ENCODE measurements at regions not wholly inside any gene's neighbourhood (a gene's known extent, or its start where the extent isn't known, plus 50 kb on each side); places are given as distances from the start of the nearest gene placed in this dataset.
"Not testable (repeated sequence)": the region's sequence is repeated elsewhere in the genome, so short reads cannot be mapped to it uniquely, and the experiment has no call there.

- DNase-seq = no peak
Observed at GRCh38 chr5:124050120-124050770, 538.3 kb downstream of the CSNK1G3 start.

DNA sequence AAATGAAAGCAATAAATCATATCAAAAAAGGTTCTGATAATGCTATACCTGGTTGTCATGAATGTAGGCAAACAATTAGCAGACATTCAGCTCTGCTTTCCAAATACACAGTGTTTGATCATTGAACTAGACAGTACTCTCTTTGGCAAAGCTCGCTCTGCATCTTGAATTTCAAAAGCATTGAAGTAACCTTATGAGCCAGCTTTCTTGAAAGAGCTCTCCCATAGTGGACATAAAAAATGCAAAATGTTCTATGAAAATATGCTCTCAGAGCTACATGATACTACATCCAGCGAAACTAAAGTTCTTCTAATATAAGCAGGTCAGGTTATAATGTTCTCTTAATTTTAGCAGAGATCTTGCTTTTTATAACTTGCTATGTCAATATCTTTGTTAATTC is 533.4 kb downstream of the CSNK1G3 start:
- DNase-seq = no peak

DNA sequence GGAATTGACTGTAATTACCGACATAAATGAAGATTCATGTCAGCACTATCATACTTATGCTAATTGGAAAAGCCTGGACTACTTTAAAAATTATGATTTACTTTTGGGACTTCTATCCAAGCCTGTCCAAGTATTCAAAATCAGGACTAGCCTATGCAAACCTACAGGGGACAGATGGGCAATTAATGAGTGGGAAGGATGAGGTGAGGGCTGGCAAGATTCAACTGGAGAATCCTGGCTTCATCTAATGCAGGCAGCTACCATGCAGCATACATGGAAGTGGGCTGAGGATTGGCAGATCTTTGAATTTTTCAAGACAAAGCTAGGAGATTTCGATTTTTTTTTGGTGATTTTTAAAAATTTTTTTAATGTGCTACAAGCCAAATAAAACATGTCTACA is 532.6 kb downstream of the CSNK1G3 start:
- DNase-seq = no peak

- DNase-seq = peak in 1 of 2 donors; percentile 7
Observed at GRCh38 chr5:124043456-124043855, 531.5 kb downstream of the CSNK1G3 start.

DNA sequence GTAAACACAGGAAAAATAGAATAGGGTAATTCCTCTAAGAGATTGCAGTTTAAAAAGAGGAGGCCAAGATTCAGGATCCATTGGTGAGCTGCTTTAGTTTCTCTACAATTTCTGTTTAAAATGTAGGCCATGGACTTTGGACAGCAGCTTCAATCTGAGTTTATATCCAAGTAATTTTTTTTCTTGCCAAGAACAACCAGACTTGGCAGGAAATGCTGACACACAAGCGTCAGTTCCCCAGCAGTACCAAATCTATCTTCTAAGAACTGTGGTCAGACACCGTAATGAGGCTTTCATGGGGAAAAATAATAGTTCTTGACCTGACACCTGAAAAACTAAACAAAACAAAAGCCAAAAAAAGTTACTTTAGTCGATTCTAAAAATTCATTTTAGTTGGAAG is 528.8 kb downstream of the CSNK1G3 start:
- no peak for DNase-seq

- DNase-seq = no peak
Observed at GRCh38 chr5:124039410-124039809, 527.4 kb downstream of the CSNK1G3 start.

GRCh38 chr5:124036786-124037185 is 524.8 kb downstream of the CSNK1G3 start:
- no peak for DNase-seq

DNA sequence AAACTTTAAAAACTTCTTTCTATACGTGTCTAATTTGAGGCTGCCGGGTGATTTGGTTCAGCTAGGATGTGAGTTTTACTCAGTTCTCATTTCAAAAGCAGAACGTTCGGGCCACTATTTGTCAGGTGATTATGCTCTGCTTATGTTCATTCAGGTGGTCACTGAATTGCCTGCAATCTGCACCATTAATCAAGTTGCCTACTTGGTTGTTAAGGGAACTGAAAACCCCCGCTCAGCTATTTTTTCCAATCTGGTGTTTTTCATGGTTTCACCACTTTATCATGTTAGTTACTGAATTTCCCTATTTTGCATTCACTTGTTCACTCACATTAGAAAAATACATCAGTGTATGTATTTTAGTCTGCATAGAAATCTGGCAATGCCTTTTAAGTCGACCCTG is 523.0 kb downstream of the CSNK1G3 start:
- no peak for DNase-seq

GRCh38 chr5:124034083-124034700 is 522.2 kb downstream of the CSNK1G3 start:
- no peak for DNase-seq

- no peak for DNase-seq
Observed at GRCh38 chr5:124030043-124030491, 518.1 kb downstream of the CSNK1G3 start.

DNA sequence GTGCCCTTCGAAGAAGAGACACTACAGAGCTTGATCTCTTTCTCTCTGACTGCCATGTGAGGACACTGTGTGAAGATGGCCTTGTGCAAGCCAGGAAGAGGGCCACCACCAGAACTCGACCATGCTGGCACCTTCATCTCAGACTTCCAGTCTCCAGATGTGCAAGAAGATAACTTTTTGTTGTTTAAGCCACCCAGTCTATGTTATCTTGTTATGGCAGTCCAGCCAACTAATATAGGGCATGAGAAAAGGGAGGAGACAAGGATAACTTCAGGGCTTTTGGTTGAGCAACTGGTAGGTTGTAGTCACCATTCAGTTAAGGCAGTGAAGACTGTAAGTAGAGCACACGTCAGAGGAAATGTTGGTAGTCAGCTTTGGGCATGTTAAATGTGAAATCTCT is 515.5 kb downstream of the CSNK1G3 start:
- no peak for DNase-seq

- no peak for DNase-seq
Observed at GRCh38 chr5:124025306-124025845, 513.4 kb downstream of the CSNK1G3 start.

- no peak for DNase-seq
Observed at GRCh38 chr5:124022966-124023365, 511.0 kb downstream of the CSNK1G3 start.

DNA sequence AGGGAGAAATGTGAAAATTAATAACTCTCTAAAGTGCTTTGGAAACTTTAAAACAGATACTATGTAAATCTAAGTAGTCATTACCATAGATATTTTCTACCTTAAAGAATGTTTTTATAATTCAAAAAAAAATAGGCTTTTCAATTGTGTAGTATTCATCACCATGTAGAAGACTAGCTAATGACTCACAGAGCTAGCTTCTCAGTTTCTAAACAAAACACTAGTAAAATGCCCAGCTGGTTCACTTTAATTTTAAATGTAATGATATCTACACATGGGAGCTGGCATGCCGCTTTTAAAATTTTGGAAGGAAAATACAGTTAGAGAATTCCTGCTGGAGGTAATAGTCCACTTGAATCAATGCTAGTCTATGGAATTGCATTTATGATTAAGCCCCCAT is 509.8 kb downstream of the CSNK1G3 start:
- DNase-seq = no peak

- DNase-seq = no peak
Observed at GRCh38 chr5:124021066-124021641, 509.2 kb downstream of the CSNK1G3 start.

DNA sequence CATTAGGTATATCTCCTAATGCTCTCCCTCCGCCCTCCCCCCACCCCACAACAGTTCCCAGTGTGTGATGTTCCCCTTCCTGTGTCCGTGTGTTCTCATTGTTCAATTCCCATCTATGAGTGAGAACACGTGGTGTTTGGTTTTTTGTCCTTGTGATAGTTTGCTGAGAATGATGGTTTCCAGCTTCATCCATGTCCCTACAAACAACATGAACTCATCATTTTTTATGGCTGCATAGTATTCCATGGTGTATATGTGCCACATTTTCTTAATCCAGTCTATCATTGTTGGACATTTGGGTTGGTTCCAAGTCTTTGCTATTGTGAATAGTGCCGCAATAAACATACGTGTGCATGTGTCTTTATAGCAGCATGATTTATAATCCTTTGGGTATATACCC is 505.3 kb downstream of the CSNK1G3 start:
- not testable (repeated sequence) for DNase-seq

DNA sequence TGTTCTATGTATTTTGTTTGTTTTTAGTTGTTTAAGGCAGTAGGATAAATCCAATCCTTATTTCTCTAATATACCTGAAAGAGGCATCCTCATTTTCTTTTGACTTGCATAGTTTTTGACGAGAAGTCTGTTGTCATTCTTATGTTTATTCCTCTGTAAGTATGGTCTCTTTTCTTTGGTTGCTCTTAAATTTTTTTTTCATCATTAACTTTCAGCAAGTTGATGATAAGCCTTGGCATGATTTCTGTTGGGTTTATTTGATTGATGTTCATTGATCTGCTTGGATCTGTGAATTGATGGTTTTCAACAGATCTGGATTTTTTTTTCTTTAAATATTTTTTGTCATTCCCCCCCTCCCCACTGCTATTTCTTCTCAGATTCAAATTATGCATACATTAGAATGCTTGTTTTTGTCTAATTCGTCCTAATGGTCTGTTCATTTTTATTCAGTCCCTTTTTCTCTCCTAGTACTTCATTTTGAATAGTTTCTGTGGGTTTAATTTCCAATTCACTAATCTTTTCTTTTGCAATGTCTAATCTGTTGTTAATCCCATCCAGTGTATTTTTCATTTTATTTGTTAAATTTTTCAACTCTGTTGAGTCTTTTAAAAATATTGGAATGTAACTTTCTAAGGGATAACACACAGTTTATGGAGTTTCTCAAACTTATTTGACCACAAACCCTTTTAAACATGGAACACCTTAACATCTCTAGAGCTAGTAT is 495.9 kb downstream of the CSNK1G3 start:
- no peak for DNase-seq

- DNase-seq = no peak
Observed at GRCh38 chr5:124001036-124001615, 489.1 kb downstream of the CSNK1G3 start.

- no peak for DNase-seq
Observed at GRCh38 chr5:124000538-124000937, 488.6 kb downstream of the CSNK1G3 start.

DNA sequence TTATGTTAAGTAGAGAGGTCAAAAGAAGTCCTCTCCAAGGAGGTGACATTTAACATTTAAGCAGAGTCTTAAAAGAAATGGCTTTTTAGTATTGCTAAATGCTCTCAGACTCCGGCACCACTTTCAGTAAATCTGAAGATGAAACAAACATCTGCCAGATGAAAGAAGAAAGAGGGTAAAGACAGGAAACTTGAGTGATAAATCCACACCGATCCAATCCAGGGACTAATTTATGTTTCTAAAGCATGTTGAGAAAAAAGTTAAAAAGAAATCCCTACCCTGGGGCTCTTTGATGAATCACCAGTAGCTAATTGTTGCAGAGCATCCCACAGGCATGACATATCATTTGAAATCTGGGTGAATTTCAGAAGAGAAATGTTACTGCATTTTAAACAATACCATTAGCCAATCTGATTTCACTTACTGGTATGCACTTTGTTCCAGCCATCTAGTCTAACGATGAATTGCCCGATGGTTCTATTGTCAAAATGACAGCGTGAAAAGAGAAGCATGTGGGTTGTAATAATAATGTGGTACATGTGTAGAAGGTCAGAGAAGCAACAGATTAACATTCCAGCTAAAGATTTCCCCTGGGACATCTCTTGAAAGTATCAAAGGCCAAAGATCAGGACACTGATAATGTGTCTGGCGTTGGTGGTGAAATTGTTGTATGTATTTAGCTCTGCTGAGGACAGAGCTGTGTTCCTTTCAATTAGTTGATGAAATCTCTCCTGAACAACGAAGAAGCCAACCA is 485.7 kb downstream of the CSNK1G3 start:
- DNase-seq = no peak

GRCh38 chr5:123997064-123997461 is 485.1 kb downstream of the CSNK1G3 start:
- DNase-seq = no peak

DNA sequence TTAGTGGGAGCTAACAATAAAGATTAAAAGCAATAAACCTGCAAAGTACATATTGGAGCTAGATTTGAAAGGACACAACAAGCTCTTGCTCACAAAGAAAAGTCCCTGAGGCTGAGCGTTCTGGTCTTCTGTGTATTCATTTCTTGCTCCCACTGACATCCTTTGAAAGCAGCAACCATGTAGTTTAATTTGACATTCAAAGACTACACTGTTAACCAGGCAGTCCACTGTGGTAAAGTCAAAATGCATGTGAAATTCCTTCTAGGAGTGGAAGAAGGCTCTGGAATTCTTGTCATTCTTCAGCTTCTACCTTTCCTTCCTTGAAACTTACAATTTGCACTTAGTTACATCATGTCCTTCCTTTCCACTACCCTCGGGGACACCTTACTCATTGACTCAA is 480.7 kb downstream of the CSNK1G3 start:
- no peak for DNase-seq

All from inflammatory macrophage (primary cell).